Osteoblast (primary cell): ENCODE measurements at regions not wholly inside any gene's neighbourhood (a gene's known extent, or its start where the extent isn't known, plus 50 kb on each side); places are given as distances from the start of the nearest gene placed in this dataset.

Experiments
- DNase-seq: peaks from one replicate; pipeline ENCODE4 v3.0.0; 2011; ENCODE audit warnings: low spot score, mixed read lengths; ENCODE audit not compliant: insufficient read length; ENCODE audit errors: missing footprints
- H2AFZ ChIP-seq: 2 replicates; pipeline ENCODE4 v1.6.0; 2011; ENCODE audit warnings: mild to moderate bottlenecking, low read length
- H3K27ac ChIP-seq: 2 replicates; pipeline ENCODE4 v1.5.1; 2011; ENCODE audit warnings: mild to moderate bottlenecking, low read depth, low read length, moderate library complexity
- H3K27me3 ChIP-seq: 2 replicates; pipeline ENCODE4 v1.6.0; 2012; ENCODE audit warnings: mild to moderate bottlenecking, control low read depth, inconsistent platforms, low read length, moderate library complexity; ENCODE audit not compliant: insufficient read depth
- H3K36me3 ChIP-seq: 2 replicates; pipeline ENCODE4 v1.5.1; 2011; ENCODE audit warnings: mild to moderate bottlenecking, low read length, control low read depth, moderate library complexity; ENCODE audit not compliant: insufficient read depth
- H3K4me1 ChIP-seq: 2 replicates; pipeline ENCODE4 v1.5.1; 2011; ENCODE audit warnings: mild to moderate bottlenecking, low read length, control low read depth, moderate library complexity; ENCODE audit not compliant: insufficient read depth
- H3K4me2 ChIP-seq: 2 replicates; pipeline ENCODE4 v1.6.0; 2011; ENCODE audit warnings: mild to moderate bottlenecking, low read length; ENCODE audit not compliant: insufficient read depth
- H3K4me3 ChIP-seq: fragments of 200-600 bp; sonication (generic); 3 replicates; pipeline ENCODE4 v1.5.1; 2012; ENCODE audit warnings: mild to moderate bottlenecking, low read length, inconsistent platforms; ENCODE audit not compliant: insufficient read depth
- H3K79me2 ChIP-seq: 2 replicates; pipeline ENCODE4 v1.6.0; 2012; ENCODE audit warnings: mild to moderate bottlenecking, low read length, control low read depth, inconsistent platforms; ENCODE audit not compliant: insufficient read depth
- H3K9me3 ChIP-seq: 2 replicates; pipeline ENCODE4 v1.5.1; 2011; ENCODE audit warnings: low read depth, low read length, control low read depth
- H4K20me1 ChIP-seq: 2 replicates; pipeline ENCODE4 v1.6.0; 2012; ENCODE audit warnings: mild to moderate bottlenecking, low read length, control low read depth; ENCODE audit not compliant: insufficient read depth
- TF ChIP-seq, protein P1 (sequence below): IDR thresholded peaks from 2 replicates; pipeline ENCODE4 v1.5.1; 2011; ENCODE audit warnings: mild to moderate bottlenecking, low read depth, low read length, moderate library complexity; ENCODE audit errors: extremely low read depth

- Histone ChIP-seq H4K20me1 (no peaks in the 10 kb centered on the region), H3K4me1 (no peaks in the 10 kb centered on the region), H3K79me2 (no peaks in the 10 kb centered on the region), H3K4me3 (no peak overlapping the region), H3K27ac (no peak overlapping the region), H3K36me3 (no peaks in the 10 kb centered on the region), H3K4me2 (no peak overlapping the region), H3K9me3 (no peaks in the 10 kb centered on the region), H3K27me3 (no peaks in the 10 kb centered on the region), H2AFZ (no peak overlapping the region)
- no peak for DNase-seq
- TF ChIP-seq, protein P1, sequence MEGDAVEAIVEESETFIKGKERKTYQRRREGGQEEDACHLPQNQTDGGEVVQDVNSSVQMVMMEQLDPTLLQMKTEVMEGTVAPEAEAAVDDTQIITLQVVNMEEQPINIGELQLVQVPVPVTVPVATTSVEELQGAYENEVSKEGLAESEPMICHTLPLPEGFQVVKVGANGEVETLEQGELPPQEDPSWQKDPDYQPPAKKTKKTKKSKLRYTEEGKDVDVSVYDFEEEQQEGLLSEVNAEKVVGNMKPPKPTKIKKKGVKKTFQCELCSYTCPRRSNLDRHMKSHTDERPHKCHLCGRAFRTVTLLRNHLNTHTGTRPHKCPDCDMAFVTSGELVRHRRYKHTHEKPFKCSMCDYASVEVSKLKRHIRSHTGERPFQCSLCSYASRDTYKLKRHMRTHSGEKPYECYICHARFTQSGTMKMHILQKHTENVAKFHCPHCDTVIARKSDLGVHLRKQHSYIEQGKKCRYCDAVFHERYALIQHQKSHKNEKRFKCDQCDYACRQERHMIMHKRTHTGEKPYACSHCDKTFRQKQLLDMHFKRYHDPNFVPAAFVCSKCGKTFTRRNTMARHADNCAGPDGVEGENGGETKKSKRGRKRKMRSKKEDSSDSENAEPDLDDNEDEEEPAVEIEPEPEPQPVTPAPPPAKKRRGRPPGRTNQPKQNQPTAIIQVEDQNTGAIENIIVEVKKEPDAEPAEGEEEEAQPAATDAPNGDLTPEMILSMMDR, result no peak
Observed at GRCh38 chr6:80465513-80465912, 359.0 kb downstream of the BCKDHB start.

- Histone ChIP-seq H3K4me3 (no peak overlapping the region), H3K27ac (no peak overlapping the region), H3K4me2 (no peak overlapping the region), H3K79me2 (no peaks in the 10 kb centered on the region), H3K27me3 (no peaks in the 10 kb centered on the region), H3K36me3 (no peaks in the 10 kb centered on the region), H4K20me1 (no peaks in the 10 kb centered on the region), H3K4me1 (no peaks in the 10 kb centered on the region), H2AFZ (no peak overlapping the region), H3K9me3 (no peaks in the 10 kb centered on the region)
- DNase-seq, result no peak
- TF ChIP-seq, protein P1, result no peak
Observed at GRCh38 chr6:80464901-80465300, 358.4 kb downstream of the BCKDHB start.

- no peak for DNase-seq
- H4K20me1 ChIP-seq, result no peaks in the 10 kb centered on the region
- no peak overlapping the region for H2AFZ ChIP-seq
- no peak overlapping the region for H3K27ac ChIP-seq
- H3K4me2 ChIP-seq, result no peak overlapping the region
- no peaks in the 10 kb centered on the region for H3K4me1 ChIP-seq
- no peaks in the 10 kb centered on the region for H3K36me3 ChIP-seq
- TF ChIP-seq, protein P1, result no peak
- no peaks in the 10 kb centered on the region for H3K9me3 ChIP-seq
- H3K4me3 ChIP-seq, result no peak overlapping the region
- H3K79me2 ChIP-seq, result no peaks in the 10 kb centered on the region
- H3K27me3 ChIP-seq, result no peaks in the 10 kb centered on the region
Observed at GRCh38 chr6:80463197-80463596, 356.7 kb downstream of the BCKDHB start.

- DNase-seq, result no peak
- Histone ChIP-seq H3K79me2 (no peaks in the 10 kb centered on the region), H3K4me3 (no peak overlapping the region), H3K4me1 (peaks cover 14% of the 10 kb centered on the region), H3K27me3 (no peaks in the 10 kb centered on the region), H3K27ac (no peak overlapping the region), H3K9me3 (no peaks in the 10 kb centered on the region), H4K20me1 (no peaks in the 10 kb centered on the region), H3K4me2 (no peak overlapping the region), H3K36me3 (no peaks in the 10 kb centered on the region), H2AFZ (no peak overlapping the region)
- TF ChIP-seq, protein P1, result no peak
Observed at GRCh38 chr6:80460257-80460865, 353.9 kb downstream of the BCKDHB start.
